ENCODE measurements at regions not wholly inside any gene's neighbourhood (a gene's known extent, or its start where the extent isn't known, plus 50 kb on each side); places are given as distances from the start of the nearest gene placed in this dataset.

DNA sequence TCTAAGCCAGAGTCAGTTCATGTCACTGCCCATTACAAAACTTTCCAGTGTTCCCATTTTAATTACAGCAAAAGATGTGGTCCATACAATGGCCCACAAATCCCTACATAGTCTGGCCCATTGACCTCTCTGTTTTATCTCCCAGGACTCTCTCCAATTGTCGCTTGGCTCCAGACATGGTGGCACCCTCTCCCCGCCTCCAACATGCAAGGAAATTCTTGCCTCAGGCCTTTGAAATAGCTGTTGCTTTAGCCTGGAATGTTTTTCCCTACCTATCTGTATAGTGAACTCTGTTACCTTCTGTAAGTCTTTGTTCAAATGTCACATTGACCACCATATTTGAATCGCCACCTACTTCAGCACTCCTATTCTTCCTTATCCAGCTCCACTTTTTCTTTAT lies 377.3 kb upstream of the MCTP2 start (continued):
- TF ChIP-seq, protein P1, sequence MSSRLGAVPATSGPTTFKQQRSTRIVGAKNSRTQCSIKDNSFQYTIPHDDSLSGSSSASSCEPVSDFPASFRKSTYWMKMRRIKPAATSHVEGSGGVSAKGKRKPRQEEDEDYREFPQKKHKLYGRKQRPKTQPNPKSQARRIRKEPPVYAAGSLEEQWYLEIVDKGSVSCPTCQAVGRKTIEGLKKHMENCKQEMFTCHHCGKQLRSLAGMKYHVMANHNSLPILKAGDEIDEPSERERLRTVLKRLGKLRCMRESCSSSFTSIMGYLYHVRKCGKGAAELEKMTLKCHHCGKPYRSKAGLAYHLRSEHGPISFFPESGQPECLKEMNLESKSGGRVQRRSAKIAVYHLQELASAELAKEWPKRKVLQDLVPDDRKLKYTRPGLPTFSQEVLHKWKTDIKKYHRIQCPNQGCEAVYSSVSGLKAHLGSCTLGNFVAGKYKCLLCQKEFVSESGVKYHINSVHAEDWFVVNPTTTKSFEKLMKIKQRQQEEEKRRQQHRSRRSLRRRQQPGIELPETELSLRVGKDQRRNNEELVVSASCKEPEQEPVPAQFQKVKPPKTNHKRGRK (CRISPR knock-in tag; IDR thresholded peaks at IDR 0.05; ENCODE audit: borderline replicate concordance), result no peak
- TF ChIP-seq NFE2L1 (CRISPR knock-in tag; IDR thresholded peaks at IDR 0.05) (no peak), SMAD4 (CRISPR knock-in tag; IDR thresholded peaks at IDR 0.05) (no peak)
- TF ChIP-seq, protein P2, sequence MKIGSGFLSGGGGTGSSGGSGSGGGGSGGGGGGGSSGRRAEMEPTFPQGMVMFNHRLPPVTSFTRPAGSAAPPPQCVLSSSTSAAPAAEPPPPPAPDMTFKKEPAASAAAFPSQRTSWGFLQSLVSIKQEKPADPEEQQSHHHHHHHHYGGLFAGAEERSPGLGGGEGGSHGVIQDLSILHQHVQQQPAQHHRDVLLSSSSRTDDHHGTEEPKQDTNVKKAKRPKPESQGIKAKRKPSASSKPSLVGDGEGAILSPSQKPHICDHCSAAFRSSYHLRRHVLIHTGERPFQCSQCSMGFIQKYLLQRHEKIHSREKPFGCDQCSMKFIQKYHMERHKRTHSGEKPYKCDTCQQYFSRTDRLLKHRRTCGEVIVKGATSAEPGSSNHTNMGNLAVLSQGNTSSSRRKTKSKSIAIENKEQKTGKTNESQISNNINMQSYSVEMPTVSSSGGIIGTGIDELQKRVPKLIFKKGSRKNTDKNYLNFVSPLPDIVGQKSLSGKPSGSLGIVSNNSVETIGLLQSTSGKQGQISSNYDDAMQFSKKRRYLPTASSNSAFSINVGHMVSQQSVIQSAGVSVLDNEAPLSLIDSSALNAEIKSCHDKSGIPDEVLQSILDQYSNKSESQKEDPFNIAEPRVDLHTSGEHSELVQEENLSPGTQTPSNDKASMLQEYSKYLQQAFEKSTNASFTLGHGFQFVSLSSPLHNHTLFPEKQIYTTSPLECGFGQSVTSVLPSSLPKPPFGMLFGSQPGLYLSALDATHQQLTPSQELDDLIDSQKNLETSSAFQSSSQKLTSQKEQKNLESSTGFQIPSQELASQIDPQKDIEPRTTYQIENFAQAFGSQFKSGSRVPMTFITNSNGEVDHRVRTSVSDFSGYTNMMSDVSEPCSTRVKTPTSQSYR (CRISPR knock-in tag; IDR thresholded peaks at IDR 0.05), result no peak

DNA sequence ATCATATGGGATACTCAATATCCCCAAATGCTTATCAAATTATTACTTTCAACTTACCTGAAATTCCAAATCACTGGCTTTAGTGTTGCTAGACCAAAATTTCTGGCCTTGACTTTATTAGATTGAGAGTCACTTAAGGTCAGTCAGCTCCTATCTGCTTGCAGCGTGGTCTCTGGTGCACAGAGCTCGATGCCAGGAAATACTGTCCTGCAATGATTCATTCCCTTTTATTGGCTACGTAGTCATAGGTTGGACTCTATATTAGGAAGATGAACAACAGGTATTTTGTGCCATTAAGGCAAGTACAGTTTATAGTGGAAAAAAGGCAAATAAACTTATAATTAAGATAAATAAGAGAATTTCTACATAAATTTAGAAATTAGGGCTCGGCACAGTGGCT lies 378.6 kb upstream of the MCTP2 start:
- H3K27me3 Mint-ChIP-seq (ENCODE audit: low read depth), result no peaks in the 10 kb centered on the region; the same call in 1 of the 2 replicates
- DNase-seq (ENCODE audit: low spot score) (no peak), ATAC-seq (no peak)
- H3K27ac Mint-ChIP-seq, result no peak overlapping the region
- POLR2A ChIA-PET, result no interaction called here
- CTCF ChIA-PET, result no interaction called here
- H3K4me3 Mint-ChIP-seq, result no peak overlapping the region
- H3K36me3 Mint-ChIP-seq, result no peaks in the 10 kb centered on the region
- TF ChIP-seq CREB1 (CRISPR knock-in tag; IDR thresholded peaks at IDR 0.05), result no peak
- TF ChIP-seq KAT7 (CRISPR knock-in tag; IDR thresholded peaks at IDR 0.05; ENCODE audit: borderline replicate concordance), result no peak
- TF ChIP-seq ELF4 (CRISPR knock-in tag; IDR thresholded peaks at IDR 0.05; ENCODE audit: low read depth), result no peak
- TF ChIP-seq, protein P3, sequence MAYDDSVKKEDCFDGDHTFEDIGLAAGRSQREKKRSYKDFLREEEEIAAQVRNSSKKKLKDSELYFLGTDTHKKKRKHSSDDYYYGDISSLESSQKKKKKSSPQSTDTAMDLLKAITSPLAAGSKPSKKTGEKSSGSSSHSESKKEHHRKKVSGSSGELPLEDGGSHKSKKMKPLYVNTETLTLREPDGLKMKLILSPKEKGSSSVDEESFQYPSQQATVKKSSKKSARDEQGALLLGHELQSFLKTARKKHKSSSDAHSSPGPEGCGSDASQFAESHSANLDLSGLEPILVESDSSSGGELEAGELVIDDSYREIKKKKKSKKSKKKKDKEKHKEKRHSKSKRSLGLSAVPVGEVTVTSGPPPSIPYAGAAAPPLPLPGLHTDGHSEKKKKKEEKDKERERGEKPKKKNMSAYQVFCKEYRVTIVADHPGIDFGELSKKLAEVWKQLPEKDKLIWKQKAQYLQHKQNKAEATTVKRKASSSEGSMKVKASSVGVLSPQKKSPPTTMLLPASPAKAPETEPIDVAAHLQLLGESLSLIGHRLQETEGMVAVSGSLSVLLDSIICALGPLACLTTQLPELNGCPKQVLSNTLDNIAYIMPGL (CRISPR knock-in tag; IDR thresholded peaks at IDR 0.05), result no peak
- TF ChIP-seq GTF2I (CRISPR knock-in tag; conservative IDR thresholded peaks at IDR 0.05), result no peak
- TF ChIP-seq PRRX2 (CRISPR knock-in tag; IDR thresholded peaks at IDR 0.05), result no peak
- TF ChIP-seq NFE2L1 (CRISPR knock-in tag; IDR thresholded peaks at IDR 0.05), result no peak
- TF ChIP-seq, protein P4, sequence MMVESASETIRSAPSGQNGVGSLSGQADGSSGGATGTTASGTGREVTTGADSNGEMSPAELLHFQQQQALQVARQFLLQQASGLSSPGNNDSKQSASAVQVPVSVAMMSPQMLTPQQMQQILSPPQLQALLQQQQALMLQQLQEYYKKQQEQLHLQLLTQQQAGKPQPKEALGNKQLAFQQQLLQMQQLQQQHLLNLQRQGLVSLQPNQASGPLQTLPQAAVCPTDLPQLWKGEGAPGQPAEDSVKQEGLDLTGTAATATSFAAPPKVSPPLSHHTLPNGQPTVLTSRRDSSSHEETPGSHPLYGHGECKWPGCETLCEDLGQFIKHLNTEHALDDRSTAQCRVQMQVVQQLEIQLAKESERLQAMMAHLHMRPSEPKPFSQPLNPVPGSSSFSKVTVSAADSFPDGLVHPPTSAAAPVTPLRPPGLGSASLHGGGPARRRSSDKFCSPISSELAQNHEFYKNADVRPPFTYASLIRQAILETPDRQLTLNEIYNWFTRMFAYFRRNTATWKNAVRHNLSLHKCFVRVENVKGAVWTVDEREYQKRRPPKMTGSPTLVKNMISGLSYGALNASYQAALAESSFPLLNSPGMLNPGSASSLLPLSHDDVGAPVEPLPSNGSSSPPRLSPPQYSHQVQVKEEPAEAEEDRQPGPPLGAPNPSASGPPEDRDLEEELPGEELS (CRISPR knock-in tag; IDR thresholded peaks at IDR 0.05), result no peak
- TF ChIP-seq GRHL2 (CRISPR knock-in tag; IDR thresholded peaks at IDR 0.05; ENCODE audit: insufficient replicate concordance, severe bottlenecking), result no peak
- no peak for TF ChIP-seq TCF7 (CRISPR knock-in tag; IDR thresholded peaks at IDR 0.05; ENCODE audit: low read depth)
- TF ChIP-seq, protein P5, sequence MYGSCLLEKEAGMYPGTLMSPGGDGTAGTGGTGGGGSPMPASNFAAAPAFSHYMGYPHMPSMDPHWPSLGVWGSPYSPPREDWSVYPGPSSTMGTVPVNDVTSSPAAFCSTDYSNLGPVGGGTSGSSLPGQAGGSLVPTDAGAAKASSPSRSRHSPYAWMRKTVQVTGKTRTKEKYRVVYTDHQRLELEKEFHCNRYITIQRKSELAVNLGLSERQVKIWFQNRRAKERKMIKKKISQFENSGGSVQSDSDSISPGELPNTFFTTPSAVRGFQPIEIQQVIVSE (CRISPR knock-in tag; IDR thresholded peaks at IDR 0.05; ENCODE audit: borderline replicate concordance), result no peak
- peaks cover 14% of the 10 kb centered on the region for H3K4me1 Mint-ChIP-seq
- no peaks in the 10 kb centered on the region for H3K9me3 Mint-ChIP-seq

DNA sequence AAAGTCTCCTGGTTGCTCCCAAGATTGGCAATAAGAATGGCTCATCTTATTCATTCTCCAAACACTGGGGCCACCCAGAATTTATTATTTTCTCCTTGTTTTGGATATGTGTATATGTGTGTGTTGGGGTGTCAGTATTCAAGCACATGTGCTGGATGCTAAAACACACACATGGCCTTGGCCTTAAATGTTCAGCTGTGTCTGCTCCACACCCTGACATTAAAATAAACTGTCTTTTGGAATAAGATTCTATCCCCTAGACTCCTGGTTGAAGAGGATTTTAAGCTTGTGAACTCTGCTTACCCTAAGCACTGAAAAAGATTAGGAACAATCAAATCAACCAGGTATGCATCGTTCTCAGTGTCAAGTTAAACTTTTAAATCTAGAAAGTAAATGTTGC lies 382.9 kb upstream of the MCTP2 start:
- ATAC-seq (no peak), DNase-seq (ENCODE audit: low spot score) (no peak)
- Mint-ChIP-seq H3K9me3 (no peaks in the 10 kb centered on the region), H3K4me3 (no peak overlapping the region), H3K36me3 (no peaks in the 10 kb centered on the region), H3K27ac (no peak overlapping the region), H3K4me1 (peaks cover 12% of the 10 kb centered on the region), H3K27me3 (ENCODE audit: low read depth) (no peaks in the 10 kb centered on the region; the same call in 1 of the 2 replicates)
- ChIA-PET CTCF (no interaction called here), POLR2A (no interaction called here)
- TF ChIP-seq ZBTB21 (CRISPR knock-in tag; IDR thresholded peaks at IDR 0.05; ENCODE audit: borderline replicate concordance) (no peak), PRRX2 (CRISPR knock-in tag; IDR thresholded peaks at IDR 0.05) (no peak), CBFB (CRISPR knock-in tag; IDR thresholded peaks at IDR 0.05; ENCODE audit: low read depth) (no peak), GABPB1 (CRISPR knock-in tag; IDR thresholded peaks at IDR 0.05) (no peak), JAZF1 (CRISPR knock-in tag; IDR thresholded peaks at IDR 0.05) (no peak), ZNF317 (CRISPR knock-in tag; IDR thresholded peaks at IDR 0.05; ENCODE audit: borderline replicate concordance, low read depth) (no peak), ZNF138 (CRISPR knock-in tag; conservative IDR thresholded peaks at IDR 0.05) (no peak)
- TF ChIP-seq, protein P6, sequence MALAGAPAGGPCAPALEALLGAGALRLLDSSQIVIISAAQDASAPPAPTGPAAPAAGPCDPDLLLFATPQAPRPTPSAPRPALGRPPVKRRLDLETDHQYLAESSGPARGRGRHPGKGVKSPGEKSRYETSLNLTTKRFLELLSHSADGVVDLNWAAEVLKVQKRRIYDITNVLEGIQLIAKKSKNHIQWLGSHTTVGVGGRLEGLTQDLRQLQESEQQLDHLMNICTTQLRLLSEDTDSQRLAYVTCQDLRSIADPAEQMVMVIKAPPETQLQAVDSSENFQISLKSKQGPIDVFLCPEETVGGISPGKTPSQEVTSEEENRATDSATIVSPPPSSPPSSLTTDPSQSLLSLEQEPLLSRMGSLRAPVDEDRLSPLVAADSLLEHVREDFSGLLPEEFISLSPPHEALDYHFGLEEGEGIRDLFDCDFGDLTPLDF (CRISPR knock-in tag; IDR thresholded peaks at IDR 0.05), result no peak
